GM12873 (cell line): ENCODE measurements at regions not wholly inside any gene's neighbourhood (a gene's known extent, or its start where the extent isn't known, plus 50 kb on each side); places are given as distances from the start of the nearest gene placed in this dataset.

Experiments
- CTCF ChIP-seq: IDR thresholded peaks from 2 replicates; pipeline ENCODE4 v1.5.1; 2012; ENCODE audit warnings: low read depth, mild to moderate bottlenecking, moderate library complexity, low read length, control low read depth; ENCODE audit not compliant: insufficient read depth; ENCODE audit errors: missing control alignments

- TF ChIP-seq CTCF, result no peak
These were observed 115.6 kb downstream of the CTAGE1 start for GRCh38 chr18:22302144-22302543.

GRCh38 chr18:22300665-22301636 is 116.8 kb downstream of the CTAGE1 start:
- TF ChIP-seq CTCF, result no peak

DNA sequence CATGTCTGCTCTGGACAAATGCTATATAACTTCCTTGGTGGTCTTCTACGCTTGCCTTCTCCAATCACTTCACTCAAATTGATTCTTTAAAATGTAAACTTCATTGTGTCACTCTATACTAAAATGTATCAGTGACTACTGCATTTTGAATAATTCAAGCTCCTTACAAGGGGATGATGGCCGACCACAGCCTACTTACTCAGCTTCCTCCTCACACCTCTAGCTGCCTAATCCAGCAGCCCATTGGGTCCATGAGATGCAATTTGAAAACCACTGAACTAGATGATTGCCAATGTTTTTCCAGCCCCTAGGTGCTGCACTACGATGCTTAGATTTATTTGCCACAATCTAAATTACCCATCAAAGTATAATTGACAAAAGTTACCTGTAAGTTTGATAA is 120.7 kb downstream of the CTAGE1 start:
- TF ChIP-seq CTCF, result no peak

- no peak for TF ChIP-seq CTCF
These were observed 121.4 kb downstream of the CTAGE1 start for GRCh38 chr18:22296304-22296703.

DNA sequence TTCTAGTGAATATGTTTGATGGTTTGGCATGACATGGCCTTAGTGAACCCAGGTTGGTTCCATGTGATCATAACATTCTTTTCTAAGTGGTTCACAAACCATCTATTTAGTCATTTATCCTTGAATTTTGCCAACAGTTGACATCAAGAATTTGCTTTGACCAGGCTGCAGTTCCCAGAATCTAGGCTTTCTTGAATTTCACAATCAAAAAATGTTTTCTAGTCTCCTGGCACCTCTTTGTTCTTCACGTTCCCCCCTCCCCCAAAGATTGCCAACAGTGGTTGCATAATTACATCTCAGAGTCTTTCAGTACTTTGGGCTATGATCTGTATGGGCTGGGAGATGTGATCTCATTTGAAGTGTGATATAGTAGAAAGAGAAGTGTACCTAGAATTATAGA is 124.0 kb downstream of the GATA6 start:
- no peak for TF ChIP-seq CTCF

- no peak for TF ChIP-seq CTCF
These were observed 120.6 kb downstream of the GATA6 start for GRCh38 chr18:22290004-22290403.

DNA sequence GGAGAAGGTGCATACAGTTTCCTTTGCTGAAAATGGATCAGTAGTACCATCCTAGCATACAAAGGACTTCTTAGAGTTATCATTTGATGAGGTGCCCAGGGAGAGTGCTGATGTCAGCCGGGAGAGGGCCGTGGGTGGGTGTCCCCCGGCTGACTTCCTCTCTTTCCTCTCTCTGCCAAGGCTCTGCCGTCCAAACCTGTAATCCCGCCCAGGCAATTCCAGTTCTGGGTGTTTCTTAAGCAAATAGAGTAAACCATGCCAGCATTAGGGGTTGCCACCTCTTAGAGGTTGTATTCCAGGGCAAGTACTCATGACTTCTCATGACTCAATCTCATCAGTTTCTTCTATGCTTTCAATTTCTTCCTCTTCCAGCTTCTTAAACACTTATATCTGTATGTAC is 117.2 kb downstream of the GATA6 start:
- TF ChIP-seq CTCF, result no peak
